ENCODE measurements at regions not wholly inside any gene's neighbourhood (a gene's known extent, or its start where the extent isn't known, plus 50 kb on each side); places are given as distances from the start of the nearest gene placed in this dataset.

DNA sequence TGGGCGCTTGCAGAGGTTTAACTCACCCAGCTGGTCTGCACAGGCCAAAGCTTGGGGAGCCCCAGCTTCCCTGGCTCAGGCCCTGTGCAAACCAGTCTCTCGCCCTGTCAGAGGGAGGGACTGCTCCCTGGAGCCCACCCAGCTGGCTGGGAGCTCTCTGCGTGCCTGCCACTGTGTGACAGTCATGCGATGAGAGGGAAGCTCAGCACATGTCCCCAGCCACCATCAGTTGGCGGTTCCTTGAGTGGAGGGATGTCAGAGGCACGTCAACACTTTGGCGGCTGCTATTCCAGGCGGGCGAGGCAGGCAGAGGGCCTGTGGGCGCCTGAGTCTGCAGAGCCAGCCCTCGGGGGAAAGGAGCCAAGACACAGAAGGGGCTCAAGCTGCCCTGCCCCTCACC is 324.6 kb downstream of the UACA start:
- Histone ChIP-seq H4K8ac (replicated peaks; ENCODE audit: insufficient read length, low read depth, low read length) (no peak overlapping the region), H3K27me3 (ENCODE audit: insufficient read depth, low read length) (no peaks in the 10 kb centered on the region), H3K79me2 (ENCODE audit: insufficient read depth, low read length) (no peaks in the 10 kb centered on the region), H4K91ac (ENCODE audit: insufficient read length, low read depth, low read length) (no peak overlapping the region), H3K4me1 (ENCODE audit: insufficient read depth, low read length) (peaks cover 3% of the 10 kb centered on the region), H2AK5ac (ENCODE audit: insufficient read length, low read length) (no peak overlapping the region), H3K9ac (ENCODE audit: extremely low read depth, insufficient read length, low read length) (no peak overlapping the region), H3K79me1 (ENCODE audit: insufficient read depth, low read depth, low read length, poor library complexity, severe bottlenecking) (no peaks in the 10 kb centered on the region), H2BK12ac (ENCODE audit: insufficient read length, low read depth, low read length) (no peak overlapping the region), H3K4me2 (ENCODE audit: insufficient read depth, insufficient read length, low read length) (no peak overlapping the region), H2BK120ac (ENCODE audit: low read depth, low read length, poor library complexity, severe bottlenecking) (no peak overlapping the region), H3K56ac (ENCODE audit: insufficient read length, low read depth, low read length) (no peak overlapping the region), H3K9me3 (ENCODE audit: control insufficient read depth, low read depth, low read length) (no peaks in the 10 kb centered on the region), H4K5ac (ENCODE audit: insufficient read length, low read depth, low read length) (no peak overlapping the region), H3K4ac (ENCODE audit: low read depth, low read length) (no peak overlapping the region), H2BK5ac (ENCODE audit: insufficient read length, low read length) (no peak overlapping the region), H2BK20ac (ENCODE audit: low read depth, low read length, poor library complexity, severe bottlenecking) (no peak overlapping the region), H3K14ac (ENCODE audit: insufficient read depth, low read length) (no peak overlapping the region), H2AFZ (ENCODE audit: low read length) (no peak overlapping the region), H3T11ph (ENCODE audit: low read length) (no peak overlapping the region), H4K20me1 (ENCODE audit: control insufficient read depth, insufficient read depth, insufficient read length) (no peaks in the 10 kb centered on the region), H3K23ac (ENCODE audit: insufficient read length, low read depth, low read length) (no peak overlapping the region), H3K27ac (ENCODE audit: insufficient read length, low read depth, low read length) (no peak overlapping the region), H2BK15ac (ENCODE audit: low read depth, low read length) (no peak overlapping the region), H3K23me2 (ENCODE audit: insufficient read length, low read depth, low read length, poor library complexity, severe bottlenecking) (no peaks in the 10 kb centered on the region), H3K18ac (ENCODE audit: insufficient read length, low read depth, low read length) (no peak overlapping the region)
- DNase-seq, result no peak
- Mint-ChIP-seq H3K27ac (no peak overlapping the region), H3K4me3 (no peak overlapping the region), H3K36me3 (ENCODE audit: insufficient read depth in 1 of 3, low read depth in 3 of 3) (no peaks in the 10 kb centered on the region), H3K27me3 (ENCODE audit: low read depth) (peaks cover 28% of the 10 kb centered on the region), H3K9me3 (no peaks in the 10 kb centered on the region; a peak in 1 of 5 replicates), H3K4me1 (peaks cover 42 to 48% of the 10 kb centered on the region in 2 experiments)
- no CpG with 5 or more reads among the region's 11 CpGs for WGBS (ENCODE audit: extremely low coverage, insufficient read length, low lambda C conversion rate)
- TF ChIP-seq, protein P1, sequence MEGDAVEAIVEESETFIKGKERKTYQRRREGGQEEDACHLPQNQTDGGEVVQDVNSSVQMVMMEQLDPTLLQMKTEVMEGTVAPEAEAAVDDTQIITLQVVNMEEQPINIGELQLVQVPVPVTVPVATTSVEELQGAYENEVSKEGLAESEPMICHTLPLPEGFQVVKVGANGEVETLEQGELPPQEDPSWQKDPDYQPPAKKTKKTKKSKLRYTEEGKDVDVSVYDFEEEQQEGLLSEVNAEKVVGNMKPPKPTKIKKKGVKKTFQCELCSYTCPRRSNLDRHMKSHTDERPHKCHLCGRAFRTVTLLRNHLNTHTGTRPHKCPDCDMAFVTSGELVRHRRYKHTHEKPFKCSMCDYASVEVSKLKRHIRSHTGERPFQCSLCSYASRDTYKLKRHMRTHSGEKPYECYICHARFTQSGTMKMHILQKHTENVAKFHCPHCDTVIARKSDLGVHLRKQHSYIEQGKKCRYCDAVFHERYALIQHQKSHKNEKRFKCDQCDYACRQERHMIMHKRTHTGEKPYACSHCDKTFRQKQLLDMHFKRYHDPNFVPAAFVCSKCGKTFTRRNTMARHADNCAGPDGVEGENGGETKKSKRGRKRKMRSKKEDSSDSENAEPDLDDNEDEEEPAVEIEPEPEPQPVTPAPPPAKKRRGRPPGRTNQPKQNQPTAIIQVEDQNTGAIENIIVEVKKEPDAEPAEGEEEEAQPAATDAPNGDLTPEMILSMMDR (conservative IDR thresholded peaks at IDR 0.05), result no peak
